HG02798 (cell line): ENCODE measurements at regions not wholly inside any gene's neighbourhood (a gene's known extent, or its start where the extent isn't known, plus 50 kb on each side); places are given as distances from the start of the nearest gene placed in this dataset.

Experiments
- ATAC-seq: cut with Tn5 transposase; IDR thresholded peaks from one replicate; pipeline ENCODE4 v1.9.1; 2021; ENCODE audit warnings: mild to moderate bottlenecking; ENCODE audit not compliant: unreplicated experiment, poor library complexity

- no peak for ATAC-seq
These were observed 72.9 kb downstream of the SLC10A2 start for GRCh38 chr13:102993348-102993747.

- no peak for ATAC-seq
These were observed 82.0 kb downstream of the SLC10A2 start for GRCh38 chr13:102984210-102984609.

- ATAC-seq, result no peak
These were observed 82.7 kb downstream of the SLC10A2 start for GRCh38 chr13:102983496-102983895.

GRCh38 chr13:102980331-102980982 lies 85.8 kb downstream of the SLC10A2 start:
- ATAC-seq, result no peak

GRCh38 chr13:102978168-102978567 lies 88.0 kb downstream of the SLC10A2 start:
- ATAC-seq, result no peak

GRCh38 chr13:102977471-102977870 lies 88.7 kb downstream of the SLC10A2 start:
- ATAC-seq, result no peak

GRCh38 chr13:102974317-102975087 lies 91.7 kb downstream of the SLC10A2 start:
- no peak for ATAC-seq

GRCh38 chr13:102972191-102972590 lies 94.0 kb downstream of the SLC10A2 start:
- no peak for ATAC-seq

- peak; percentile 98 for ATAC-seq
These were observed 95.7 kb downstream of the SLC10A2 start for GRCh38 chr13:102970542-102970941.

GRCh38 chr13:102968572-102969228 lies 97.5 kb downstream of the SLC10A2 start:
- ATAC-seq, result peak; percentile 32

- no peak for ATAC-seq
These were observed 100.4 kb downstream of the SLC10A2 start for GRCh38 chr13:102965802-102966201.

GRCh38 chr13:102962430-102962829 lies 103.8 kb downstream of the SLC10A2 start:
- ATAC-seq, result no peak

GRCh38 chr13:102960959-102961358 lies 105.3 kb downstream of the SLC10A2 start:
- no peak for ATAC-seq

- no peak for ATAC-seq
These were observed 109.8 kb downstream of the SLC10A2 start for GRCh38 chr13:102956449-102956848.

GRCh38 chr13:102954350-102954749 lies 108.5 kb downstream of the ERCC5 start:
- ATAC-seq, result no peak

- ATAC-seq, result no peak
These were observed 106.0 kb downstream of the ERCC5 start for GRCh38 chr13:102951808-102952207.

- no peak for ATAC-seq
These were observed 102.0 kb downstream of the ERCC5 start for GRCh38 chr13:102947745-102948405.

- ATAC-seq, result no peak
These were observed 100.1 kb downstream of the ERCC5 start for GRCh38 chr13:102945886-102946285.

GRCh38 chr13:102945324-102945815 lies 99.5 kb downstream of the ERCC5 start:
- ATAC-seq, result no peak

- ATAC-seq, result no peak
These were observed 99.0 kb downstream of the ERCC5 start for GRCh38 chr13:102944821-102945220.

- ATAC-seq, result no peak
These were observed 94.9 kb downstream of the ERCC5 start for GRCh38 chr13:102940770-102941169.
